Gastrocnemius medialis (tissue), 4 donors: ENCODE measurements at regions not wholly inside any gene's neighbourhood (a gene's known extent, or its start where the extent isn't known, plus 50 kb on each side); places are given as distances from the start of the nearest gene placed in this dataset.

Experiments used
- ATAC-seq, 2 donors: fragments of 150-250 bp; one replicate each; pipeline ENCODE4 v1.9.1; 2016
- DNase-seq, 2 donors: peaks; one replicate each; pipeline ENCODE4 v3.0.0-alpha.2; 2019
- H3K27ac ChIP-seq, 4 donors: fragments of 200-600 bp; sonication (generic); 1 replicate in 1 of 4; 2 replicates in 3 of 4; pipeline ENCODE4 v1.5.1; 2016 to 2018; ENCODE audit warnings: mild to moderate bottlenecking in 2 of 4, moderate library complexity in 1 of 4
- H3K27me3 ChIP-seq, 3 donors: fragments of 200-600 bp; sonication (generic) in 2 of 3; 1 replicate in 1 of 3; 2 replicates in 2 of 3; pipeline versions ENCODE4 v1.5.1 to v1.6.0; 2016 to 2019; ENCODE audit warnings: mild to moderate bottlenecking in 1 of 3, moderate library complexity in 1 of 3
- H3K36me3 ChIP-seq, 2 donors: fragments of 200-600 bp; sonication (generic) in 1 of 2; one replicate each; pipeline ENCODE4 v1.5.1; 2017 to 2018
- H3K4me1 ChIP-seq, 2 donors: fragments of 200-600 bp; sonication (generic) in 1 of 2; one replicate each; pipeline ENCODE4 v1.5.1; 2016 to 2017; ENCODE audit warnings: mild to moderate bottlenecking in 2 of 2
- H3K4me3 ChIP-seq, 4 donors: fragments of 200-600 bp; sonication (generic) in 3 of 4; 1 replicate in 1 of 4; 2 replicates in 3 of 4; pipeline ENCODE4 v1.5.1; 2016 to 2019; ENCODE audit warnings: mild to moderate bottlenecking in 2 of 4
- H3K9me3 ChIP-seq, 3 donors: fragments of 200-600 bp; sonication (generic) in 2 of 3; 1 replicate in 1 of 3; 2 replicates in 2 of 3; pipeline ENCODE4 v1.5.1; 2016 to 2019
- POLR2A ChIP-seq, 2 donors: fragments of 450-650 bp; IDR thresholded peaks; one replicate each; pipeline ENCODE4 v1.6.1; 2017; ENCODE audit warnings: antibody characterized with exemption in 2 of 2, mild to moderate bottlenecking in 2 of 2, moderate library complexity in 2 of 2
- in situ Hi-C, 4 donors: fragments of 200-750 bp; cut with MboI; loops; one replicate each; pipeline versions ENCODE4 v1.15.0 to v1.8.0; 2017; ENCODE audit warnings: low sequenced_read_pairs in 4 of 4
- intact Hi-C: fragments of 100-400 bp; cut with DNase I; formaldehyde crosslinking; loops from one replicate; pipeline ENCODE4 v1.15.1; 2023; ENCODE audit warnings: low total_unique reads
- TF ChIP-seq, protein P1 (sequence below), 5 experiments: fragments of 450-650 bp in 3 of 5; fragments of 200-600 bp in 2 of 5; sonication (generic) in 2 of 5; IDR thresholded peaks in 4 of 5; conservative IDR thresholded peaks in 1 of 5; 1 replicate in 4 of 5; 2 replicates in 1 of 5; pipeline ENCODE4 v1.5.1; 2016 to 2019; ENCODE audit warnings: antibody characterized with exemption in 5 of 5, mild to moderate bottlenecking in 3 of 5, moderate library complexity in 3 of 5

DNA sequence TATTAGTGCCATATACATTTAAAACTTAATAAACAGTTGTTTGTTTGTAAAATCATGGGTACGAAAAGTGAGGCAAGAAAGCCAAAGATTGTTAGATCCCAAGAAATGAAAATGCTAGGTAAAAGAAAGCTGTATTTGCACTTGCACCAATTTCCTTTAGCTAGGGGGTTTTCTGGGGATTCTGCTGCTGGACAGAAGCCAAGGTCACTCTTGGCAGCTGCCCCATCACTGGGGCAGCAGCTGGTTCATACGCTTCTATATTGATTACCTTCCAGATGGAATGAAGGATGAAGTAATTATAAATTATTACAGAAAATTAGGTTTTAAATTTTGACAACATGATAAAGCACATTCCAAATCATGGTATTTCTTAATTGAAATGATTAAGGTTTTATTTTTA, 127.4 kb downstream of the SLITRK5 start:
- H3K9me3 ChIP-seq: no peaks in the 10 kb centered on the region

DNA sequence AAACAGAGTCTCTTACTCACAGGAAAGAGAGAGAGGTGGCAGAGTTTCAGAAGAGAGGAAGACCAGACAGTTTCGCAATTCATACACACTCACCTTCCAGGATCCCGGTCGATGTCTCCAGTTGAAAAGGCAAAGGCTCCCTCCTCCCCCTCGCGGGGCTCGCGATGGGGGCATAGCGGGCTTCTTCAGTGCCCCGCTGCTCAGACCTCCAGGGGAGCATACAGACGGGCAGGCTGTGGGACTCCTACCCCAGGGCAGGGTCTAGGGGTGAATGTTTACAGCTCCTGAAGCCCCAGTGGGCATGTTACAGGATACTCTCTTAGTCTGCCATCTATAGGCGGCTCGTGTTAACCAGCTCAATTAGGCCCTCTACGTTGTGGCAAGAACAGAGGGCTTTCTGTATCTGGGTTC, 139.2 kb downstream of the SLITRK5 start:
- H3K4me3 ChIP-seq: no peak overlapping the region
- no peaks in the 10 kb centered on the region for H3K36me3 ChIP-seq
- no peak for TF ChIP-seq POLR2A (IDR thresholded peaks at IDR 0.05)
- TF ChIP-seq, protein P1, sequence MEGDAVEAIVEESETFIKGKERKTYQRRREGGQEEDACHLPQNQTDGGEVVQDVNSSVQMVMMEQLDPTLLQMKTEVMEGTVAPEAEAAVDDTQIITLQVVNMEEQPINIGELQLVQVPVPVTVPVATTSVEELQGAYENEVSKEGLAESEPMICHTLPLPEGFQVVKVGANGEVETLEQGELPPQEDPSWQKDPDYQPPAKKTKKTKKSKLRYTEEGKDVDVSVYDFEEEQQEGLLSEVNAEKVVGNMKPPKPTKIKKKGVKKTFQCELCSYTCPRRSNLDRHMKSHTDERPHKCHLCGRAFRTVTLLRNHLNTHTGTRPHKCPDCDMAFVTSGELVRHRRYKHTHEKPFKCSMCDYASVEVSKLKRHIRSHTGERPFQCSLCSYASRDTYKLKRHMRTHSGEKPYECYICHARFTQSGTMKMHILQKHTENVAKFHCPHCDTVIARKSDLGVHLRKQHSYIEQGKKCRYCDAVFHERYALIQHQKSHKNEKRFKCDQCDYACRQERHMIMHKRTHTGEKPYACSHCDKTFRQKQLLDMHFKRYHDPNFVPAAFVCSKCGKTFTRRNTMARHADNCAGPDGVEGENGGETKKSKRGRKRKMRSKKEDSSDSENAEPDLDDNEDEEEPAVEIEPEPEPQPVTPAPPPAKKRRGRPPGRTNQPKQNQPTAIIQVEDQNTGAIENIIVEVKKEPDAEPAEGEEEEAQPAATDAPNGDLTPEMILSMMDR (IDR thresholded peaks at IDR 0.05 in 4 of 5, conservative IDR thresholded peaks at IDR 0.05 in 1 of 5): no peak
- no peak for DNase-seq
- H3K9me3 ChIP-seq: no peaks in the 10 kb centered on the region
- ATAC-seq: no peak
- H3K4me1 ChIP-seq: no peaks in the 10 kb centered on the region
- intact Hi-C loops (no loop called here), in situ Hi-C loops (loop anchor here in 1 of 4 donors (25.0 kb wide), 1 partner anchor 102 kb away; no protein-coding TSS in a partner anchor)
- H3K27me3 ChIP-seq: no peaks in the 10 kb centered on the region
- no peak overlapping the region for H3K27ac ChIP-seq

More for the DNA sequence above, 127.4 kb downstream of the SLITRK5 start:
- in situ Hi-C loops: no loop called here
- Histone ChIP-seq H3K27me3 (no peaks in the 10 kb centered on the region), H3K4me1 (no peaks in the 10 kb centered on the region), H3K36me3 (no peaks in the 10 kb centered on the region), H3K27ac (no peak overlapping the region), H3K4me3 (no peak overlapping the region)
- intact Hi-C loops: no loop called here
- no peak for ATAC-seq
- DNase-seq: no peak
- TF ChIP-seq, protein P1 (IDR thresholded peaks at IDR 0.05 in 4 of 5, conservative IDR thresholded peaks at IDR 0.05 in 1 of 5): no peak
- TF ChIP-seq POLR2A (IDR thresholded peaks at IDR 0.05): no peak

DNA sequence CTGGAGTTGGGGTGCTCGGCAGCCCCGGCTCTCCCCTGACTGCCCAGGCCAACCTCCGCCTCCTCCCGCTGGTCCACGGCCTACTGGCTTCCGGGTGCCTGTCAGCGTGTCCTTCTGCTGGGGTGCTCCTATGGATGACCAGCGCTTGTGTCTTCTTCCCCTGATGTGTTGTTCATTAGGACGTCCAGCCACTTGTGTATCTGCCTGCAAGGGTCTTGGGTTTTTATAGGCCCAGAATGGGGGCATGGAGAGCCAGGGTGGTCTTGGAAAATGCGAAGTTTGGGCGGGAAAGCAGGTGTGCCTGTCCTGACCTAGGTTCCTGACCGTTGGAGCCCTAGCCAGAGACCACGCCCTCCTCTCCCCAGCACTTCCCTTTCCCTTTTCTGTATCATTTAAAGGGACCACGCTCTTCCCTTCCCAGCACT, 139.8 kb downstream of the SLITRK5 start:
- no peaks in the 10 kb centered on the region for H3K36me3 ChIP-seq
- no peak overlapping the region for H3K4me3 ChIP-seq
- no peak overlapping the region for H3K27ac ChIP-seq
- TF ChIP-seq, protein P1 (IDR thresholded peaks at IDR 0.05 in 4 of 5, conservative IDR thresholded peaks at IDR 0.05 in 1 of 5): no peak
- no peak for TF ChIP-seq POLR2A (IDR thresholded peaks at IDR 0.05)
- in situ Hi-C loops (loop anchor here in 1 of 4 donors (25.0 kb wide), 1 partner anchor 101 kb away; no protein-coding TSS in a partner anchor), intact Hi-C loops (no loop called here)
- no peaks in the 10 kb centered on the region for H3K27me3 ChIP-seq
- no peaks in the 10 kb centered on the region for H3K4me1 ChIP-seq
- H3K9me3 ChIP-seq: no peaks in the 10 kb centered on the region
- ATAC-seq (no peak), DNase-seq (no peak)

DNA sequence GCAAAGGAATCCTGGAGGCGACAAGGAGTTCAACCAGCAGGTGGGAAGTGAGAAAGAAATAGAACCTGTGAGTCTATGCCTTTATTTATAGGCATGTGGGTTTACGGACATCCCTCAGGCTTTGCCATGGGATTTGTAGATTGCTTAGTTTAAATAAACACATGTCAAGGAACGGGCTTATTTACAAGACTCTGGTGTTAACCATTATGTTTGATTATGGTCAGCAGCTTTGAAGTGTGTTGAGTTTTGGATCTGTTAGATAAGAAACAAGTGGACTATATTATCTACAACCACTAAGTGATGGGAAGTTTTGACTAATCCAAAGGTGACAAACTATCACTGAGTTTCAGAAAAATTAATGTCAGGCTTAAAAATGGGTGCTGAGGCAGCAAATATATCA, 143.2 kb downstream of the SLITRK5 start:
- no peak for TF ChIP-seq POLR2A (IDR thresholded peaks at IDR 0.05)
- TF ChIP-seq, protein P1 (IDR thresholded peaks at IDR 0.05 in 4 of 5, conservative IDR thresholded peaks at IDR 0.05 in 1 of 5): no peak
- H3K27me3 ChIP-seq: no peaks in the 10 kb centered on the region
- H3K27ac ChIP-seq: no peak overlapping the region
- H3K9me3 ChIP-seq: no peaks in the 10 kb centered on the region
- no peaks in the 10 kb centered on the region for H3K4me1 ChIP-seq
- intact Hi-C loops: no loop called here
- H3K36me3 ChIP-seq: no peaks in the 10 kb centered on the region
- H3K4me3 ChIP-seq: no peak overlapping the region
- DNase-seq (no peak), ATAC-seq (no peak)
- in situ Hi-C loops: loop anchor here in 1 of 4 donors (25.0 kb wide), 1 partner anchor 98 kb away; no protein-coding TSS in a partner anchor

DNA sequence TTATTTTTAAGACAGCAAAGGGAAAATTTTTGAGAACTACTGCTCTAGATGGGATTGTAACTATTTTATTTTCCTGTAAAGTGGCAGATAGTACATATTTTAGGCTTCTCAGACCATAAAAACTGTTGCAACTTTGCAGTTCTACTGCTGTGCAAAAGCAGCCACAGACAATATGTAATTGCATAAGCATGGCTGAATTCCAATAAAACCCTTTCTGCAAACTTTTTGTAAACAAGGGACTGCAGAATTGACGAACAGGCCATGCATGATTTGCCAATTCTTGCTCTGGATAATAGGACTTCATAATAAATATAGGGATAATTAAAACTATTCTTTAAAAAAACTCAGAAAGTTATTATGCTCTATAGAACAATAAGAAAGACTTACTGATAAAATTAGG, 149.1 kb downstream of the SLITRK5 start:
- DNase-seq: no peak

More for the DNA sequence above, 149.1 kb downstream of the SLITRK5 start:
- H3K27me3 ChIP-seq: no peaks in the 10 kb centered on the region
- intact Hi-C loops: no loop called here
- in situ Hi-C loops: loop anchor here in 1 of 4 donors (25.0 kb wide), 1 partner anchor 92 kb away; no protein-coding TSS in a partner anchor
- no peak overlapping the region for H3K4me3 ChIP-seq
- ATAC-seq: no peak
- no peaks in the 10 kb centered on the region for H3K4me1 ChIP-seq
- H3K9me3 ChIP-seq: no peaks in the 10 kb centered on the region
- no peak for TF ChIP-seq POLR2A (IDR thresholded peaks at IDR 0.05)
- TF ChIP-seq, protein P1 (IDR thresholded peaks at IDR 0.05 in 4 of 5, conservative IDR thresholded peaks at IDR 0.05 in 1 of 5): no peak
- H3K36me3 ChIP-seq: no peaks in the 10 kb centered on the region
- no peak overlapping the region for H3K27ac ChIP-seq
